Limb (tissue), 2 donors: ENCODE measurements at regions not wholly inside any gene's neighbourhood (a gene's known extent, or its start where the extent isn't known, plus 50 kb on each side); places are given as distances from the start of the nearest gene placed in this dataset.

ENCODE experiments used
- DNase-seq, 2 donors: peaks; one replicate each; pipeline ENCODE4 v3.0.0-alpha.2; 2016; ENCODE audit errors: extremely low spot score in 2 of 2

DNA sequence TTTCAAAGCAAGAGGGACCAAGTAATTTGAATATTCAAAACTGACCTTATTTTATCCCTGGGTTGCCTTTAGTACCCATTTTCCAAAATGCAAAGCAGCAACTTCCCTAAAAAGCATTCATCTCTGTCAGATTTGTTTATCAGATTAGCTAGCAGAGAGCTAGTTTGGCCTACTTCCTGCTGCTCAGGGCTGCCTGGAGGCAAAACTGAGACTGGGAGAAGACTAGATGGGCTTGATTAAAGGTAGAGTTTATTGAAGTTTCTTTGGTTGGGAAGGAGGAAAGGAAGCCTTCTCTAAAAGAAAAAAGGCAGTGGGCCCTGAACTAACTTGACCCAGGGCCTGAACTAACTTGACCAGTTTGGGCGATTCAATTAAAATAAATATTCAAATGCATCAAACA, 426.1 kb upstream of the FAM98A start:
- DNase-seq = no peak

DNA sequence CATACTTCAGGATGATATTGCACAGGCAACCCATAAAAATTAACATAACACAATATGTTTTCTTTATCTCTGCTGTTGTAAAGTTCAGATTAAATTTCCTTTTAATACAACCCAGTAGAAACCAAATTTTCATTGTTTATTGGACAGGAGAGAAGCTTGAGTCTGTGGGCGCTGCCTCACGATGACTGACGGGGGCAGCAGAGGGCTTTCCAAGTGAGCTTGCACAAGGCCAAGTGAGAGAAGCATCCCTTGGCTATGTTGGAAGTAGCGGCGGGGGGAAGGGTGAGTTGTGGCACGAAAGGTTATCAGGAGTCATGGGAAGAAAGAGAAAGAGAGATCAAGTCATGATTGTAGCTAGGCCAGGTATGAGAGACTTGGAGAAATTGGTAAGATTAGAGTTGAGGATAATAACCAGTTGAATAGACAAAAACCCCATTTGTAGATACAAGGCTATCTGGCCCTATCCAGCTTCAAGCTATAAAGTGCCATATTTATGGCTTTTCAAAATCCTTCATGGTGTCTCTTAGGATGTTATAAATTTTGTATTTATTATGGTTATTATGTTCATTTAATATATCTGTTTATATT, 413.7 kb upstream of the FAM98A start:
- peak; percentile 33 to 77 for DNase-seq

DNA sequence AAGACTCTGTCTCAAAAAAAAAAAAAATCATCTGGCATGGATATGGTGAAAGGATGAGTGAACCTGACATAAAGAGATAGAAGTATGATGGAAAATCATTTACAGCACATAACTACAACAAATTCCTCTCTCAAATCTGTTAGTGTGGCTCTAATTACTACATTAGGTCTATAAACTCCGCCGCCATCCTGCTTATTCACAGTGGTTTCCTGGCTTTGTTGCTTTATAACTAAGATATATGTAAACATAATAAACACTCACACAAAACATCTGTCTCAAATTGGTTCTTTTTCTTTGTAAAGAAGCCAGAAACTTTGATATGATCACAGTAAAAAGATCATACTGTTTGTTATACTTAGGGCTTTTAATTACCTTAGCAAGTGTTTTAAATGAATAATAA, 412.6 kb upstream of the FAM98A start:
- no peak for DNase-seq

DNA sequence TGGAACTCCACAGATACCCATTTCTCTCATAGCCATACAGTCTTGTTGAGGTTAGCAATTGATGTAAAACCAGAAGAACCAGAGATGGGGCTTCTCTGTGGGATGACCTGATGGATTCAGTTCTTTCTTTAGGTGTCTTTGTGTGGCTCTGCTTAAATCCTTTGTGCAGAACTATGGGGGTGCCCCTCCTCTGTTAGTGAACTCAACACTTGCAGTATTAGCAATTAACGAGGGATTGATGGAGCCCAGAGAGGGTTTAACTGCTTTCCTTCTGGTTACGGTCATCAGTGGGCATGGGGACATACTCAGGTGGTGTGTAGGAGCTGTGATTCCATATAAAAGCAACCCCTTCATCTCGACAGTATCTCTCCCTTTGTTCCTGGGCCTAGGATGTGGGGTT, 406.8 kb upstream of the FAM98A start:
- no peak for DNase-seq

DNA sequence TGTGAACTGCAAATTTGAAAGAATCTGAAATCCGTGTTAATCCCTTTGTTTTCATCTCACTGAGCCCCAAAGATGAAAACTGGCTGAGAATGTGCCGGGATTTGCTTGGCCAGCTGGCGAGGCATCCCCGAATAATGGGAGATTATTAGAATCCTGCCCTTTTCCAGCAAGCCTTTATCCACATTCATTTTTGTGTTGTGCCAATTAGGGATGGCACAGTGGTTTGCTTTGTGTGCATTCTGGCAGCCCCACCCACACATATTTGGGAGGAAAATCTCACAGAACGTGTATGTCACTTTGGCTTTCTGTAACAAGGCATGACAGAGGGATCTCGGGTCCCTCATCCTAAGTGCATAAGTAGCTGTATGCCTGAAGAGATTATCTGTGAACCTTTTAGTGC, 405.8 kb upstream of the FAM98A start:
- DNase-seq = no peak

DNA sequence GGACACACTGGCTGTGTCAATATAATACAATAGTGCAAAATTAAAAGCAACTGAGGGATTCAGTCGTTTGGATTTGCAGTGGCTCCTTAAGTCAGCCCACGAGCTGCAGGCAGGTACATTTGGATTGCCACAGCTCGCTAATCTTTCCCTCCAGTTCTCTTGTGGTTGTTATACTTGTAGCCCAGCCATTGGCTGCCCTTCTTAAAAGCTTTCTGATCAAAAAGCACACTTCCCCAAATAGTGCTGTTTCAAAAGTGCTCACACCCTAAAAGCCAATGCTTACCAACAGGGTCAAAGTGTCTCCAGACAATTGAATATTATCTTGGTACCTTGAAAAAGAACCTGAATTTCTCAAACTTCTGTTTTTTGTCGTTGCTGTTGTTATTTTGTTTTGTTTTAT, 404.7 kb upstream of the FAM98A start:
- DNase-seq = no peak

DNA sequence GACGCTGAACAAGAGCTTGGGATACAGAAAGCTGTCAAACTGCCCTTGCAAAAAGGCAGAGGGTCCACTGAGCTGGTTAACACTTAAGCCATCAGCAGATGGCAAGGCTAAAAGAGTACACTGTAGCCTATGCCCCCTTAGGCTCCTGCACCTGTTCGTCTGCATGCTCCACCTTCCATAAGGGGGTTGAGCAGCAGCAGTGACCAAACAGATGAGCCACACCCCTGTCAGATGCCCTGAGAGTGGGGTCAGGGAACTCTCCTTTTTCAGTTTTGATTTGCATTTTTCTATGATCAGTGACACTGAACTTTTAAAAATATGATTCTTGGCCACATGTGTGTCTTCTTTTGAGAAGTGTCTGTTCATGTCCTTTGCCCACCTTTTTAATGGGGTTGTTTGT, 402.5 kb upstream of the FAM98A start:
- DNase-seq = no peak

DNA sequence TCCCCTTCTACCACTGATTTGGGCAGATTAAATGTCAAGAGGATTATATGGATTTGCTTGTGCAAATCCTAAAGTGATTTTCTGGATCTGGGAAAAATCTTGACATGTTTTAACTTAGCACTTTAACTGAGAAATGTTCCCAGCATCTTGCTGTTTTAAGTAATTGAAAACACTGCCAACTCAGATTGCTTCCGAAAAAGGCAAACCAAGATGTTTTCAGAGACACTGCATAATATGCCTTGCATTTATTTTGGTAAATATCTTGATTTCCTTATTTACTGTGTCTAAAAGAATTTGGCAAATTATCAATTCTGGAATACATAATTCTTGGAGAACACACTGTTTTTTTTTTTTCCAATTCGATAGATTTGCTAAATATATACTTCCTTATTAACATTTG, 385.0 kb upstream of the FAM98A start:
- DNase-seq = no peak

DNA sequence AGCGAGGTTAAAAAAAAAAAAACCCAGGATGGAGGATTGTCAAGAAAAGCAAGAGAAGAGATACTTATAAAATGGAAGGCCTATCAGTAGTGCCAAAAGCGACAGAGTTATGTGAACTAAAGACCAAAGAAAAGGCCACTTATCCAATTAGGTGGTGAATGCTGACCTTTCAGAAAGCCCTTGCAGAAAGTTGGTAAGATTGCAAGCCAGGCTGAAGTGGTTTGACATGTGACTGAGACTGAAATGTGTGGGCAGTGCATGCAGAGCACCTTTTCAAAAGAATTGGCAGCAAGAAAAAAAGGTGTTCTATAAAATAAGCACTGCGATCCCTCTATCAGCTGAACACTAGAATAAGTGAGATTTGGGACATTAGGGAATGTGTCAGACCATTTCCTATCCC, 379.4 kb upstream of the FAM98A start:
- DNase-seq = no peak

DNA sequence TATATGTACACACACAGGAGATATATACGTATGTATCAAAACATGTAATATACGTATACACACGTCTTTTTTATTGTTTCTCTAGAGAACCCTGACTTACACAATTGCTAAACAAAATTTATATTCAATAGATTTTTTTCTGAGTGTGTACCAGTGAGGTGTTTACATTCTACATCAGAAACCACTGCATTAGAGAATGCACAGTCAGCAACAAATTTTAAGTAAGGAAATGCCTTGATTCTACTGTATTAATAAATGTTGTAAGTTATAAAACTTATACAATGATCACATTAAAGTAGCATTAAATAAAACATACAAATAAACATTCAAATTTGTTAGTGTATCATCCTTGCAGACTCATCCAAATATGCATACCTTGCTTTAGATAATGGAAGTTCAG, 376.4 kb upstream of the FAM98A start:
- no peak for DNase-seq

DNA sequence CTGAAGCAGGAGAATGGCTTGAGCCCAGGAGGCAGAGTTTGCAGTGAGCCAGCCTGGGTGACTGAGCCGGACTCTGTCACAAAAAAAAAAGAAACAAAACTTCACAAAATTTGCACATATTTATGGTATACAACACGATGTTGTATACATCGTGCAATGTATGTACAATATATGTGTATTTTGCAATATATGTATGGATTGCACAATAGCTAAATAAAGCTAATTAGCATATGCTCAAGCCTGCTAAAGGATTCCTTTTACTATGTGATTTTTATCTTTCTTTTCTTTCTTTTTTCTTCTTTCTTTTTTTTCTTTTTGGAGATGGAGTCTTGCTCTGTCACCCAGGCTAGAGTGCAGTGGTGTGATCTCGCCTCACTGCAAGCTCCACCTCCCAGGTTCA, 368.0 kb upstream of the FAM98A start:
- no peak for DNase-seq

DNA sequence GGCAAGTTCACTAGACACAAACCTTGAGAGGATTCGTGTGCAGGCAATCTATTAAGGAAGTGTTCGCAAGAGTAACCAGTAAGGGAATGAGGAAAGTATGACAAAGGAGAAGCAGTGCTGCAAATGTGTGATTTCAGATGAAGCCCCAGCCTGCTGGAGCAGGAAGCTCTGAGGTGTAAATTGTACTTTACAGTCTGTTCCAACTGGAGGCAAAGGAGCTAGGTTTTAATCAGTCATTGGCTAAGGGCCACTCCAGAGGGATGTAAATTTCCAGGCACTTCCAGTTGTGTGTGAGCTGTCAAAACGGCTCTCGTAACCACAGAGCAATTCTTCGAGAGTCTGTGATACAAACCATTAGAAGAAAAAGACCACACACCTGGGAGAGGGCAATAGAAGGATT, 359.5 kb upstream of the FAM98A start:
- DNase-seq = no peak

DNA sequence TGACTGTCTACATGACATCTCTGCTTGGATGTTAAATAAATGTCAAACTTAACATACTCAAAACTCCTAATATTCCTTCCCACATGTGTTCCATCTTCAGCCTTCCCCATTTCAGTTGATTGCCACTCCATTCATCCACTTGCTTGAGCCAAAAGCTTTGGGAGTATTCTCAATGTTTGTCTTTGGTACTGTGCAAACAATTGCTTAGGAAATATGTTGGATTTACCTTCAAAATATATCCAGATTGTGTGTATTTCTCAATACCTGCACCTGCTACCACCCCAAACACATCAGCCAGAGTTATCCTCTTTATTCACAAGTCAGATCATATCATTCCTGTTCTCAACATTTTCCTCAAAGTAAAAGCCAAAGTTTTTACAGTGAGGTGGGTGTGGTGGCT, 350.3 kb upstream of the FAM98A start:
- no peak for DNase-seq

DNA sequence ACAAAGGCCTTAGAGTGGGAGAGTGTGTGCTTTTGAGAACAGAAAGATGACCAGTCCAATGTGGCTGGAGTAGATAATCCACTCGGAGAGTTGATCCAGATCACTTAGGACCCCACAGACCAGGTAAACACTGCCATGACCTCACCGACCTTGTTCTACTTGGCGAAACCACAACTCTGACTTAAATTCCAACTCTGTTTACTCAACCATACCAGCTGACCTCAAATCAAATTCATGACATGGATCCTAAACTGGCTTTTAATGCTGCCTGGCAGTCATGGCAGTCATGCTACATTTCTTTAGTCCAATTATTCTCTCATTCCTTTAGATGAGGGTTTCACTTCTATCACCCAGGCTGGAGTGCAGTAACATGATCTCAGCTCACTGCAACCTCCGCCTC, 347.1 kb upstream of the FAM98A start:
- no peak for DNase-seq

DNA sequence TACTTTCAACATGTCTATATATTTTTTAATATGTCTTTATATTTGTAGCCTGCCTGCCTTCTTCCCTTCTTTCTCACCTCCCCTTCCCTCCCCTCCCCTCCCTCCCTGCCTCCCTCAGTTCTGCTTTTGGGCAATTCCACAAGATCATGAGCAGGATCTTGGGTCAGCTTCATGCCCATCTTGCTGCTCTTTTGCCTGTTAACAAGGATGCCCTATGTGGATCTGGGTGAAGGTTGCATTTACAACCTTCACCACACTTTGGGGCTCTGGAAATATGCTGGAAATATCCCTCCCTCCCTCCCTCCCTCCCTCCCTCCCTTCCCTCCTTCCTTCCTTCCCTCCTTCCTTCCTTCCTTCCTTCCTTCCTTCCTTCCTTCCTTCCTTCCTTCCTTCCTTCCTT, 334.1 kb upstream of the FAM98A start:
- DNase-seq = no peak

DNA sequence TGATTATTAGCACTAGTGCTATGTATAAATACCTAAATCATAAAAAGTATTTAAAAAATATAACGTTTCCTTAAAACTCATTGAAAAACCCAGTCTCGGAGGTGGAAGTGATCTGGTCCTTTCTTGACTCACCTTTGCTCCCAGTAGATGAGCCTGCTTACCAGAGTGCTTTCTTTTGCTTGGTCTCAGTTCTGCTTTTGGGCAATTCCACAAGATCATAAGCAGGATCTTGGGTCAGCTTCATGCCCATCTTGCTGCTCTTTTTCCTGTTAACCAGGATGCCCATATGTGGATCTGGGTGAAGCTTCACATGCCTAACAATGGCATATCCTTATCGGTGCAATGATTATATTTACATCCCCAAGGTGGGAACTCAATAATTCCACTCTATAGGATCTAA, 332.1 kb upstream of the FAM98A start:
- no peak for DNase-seq

DNA sequence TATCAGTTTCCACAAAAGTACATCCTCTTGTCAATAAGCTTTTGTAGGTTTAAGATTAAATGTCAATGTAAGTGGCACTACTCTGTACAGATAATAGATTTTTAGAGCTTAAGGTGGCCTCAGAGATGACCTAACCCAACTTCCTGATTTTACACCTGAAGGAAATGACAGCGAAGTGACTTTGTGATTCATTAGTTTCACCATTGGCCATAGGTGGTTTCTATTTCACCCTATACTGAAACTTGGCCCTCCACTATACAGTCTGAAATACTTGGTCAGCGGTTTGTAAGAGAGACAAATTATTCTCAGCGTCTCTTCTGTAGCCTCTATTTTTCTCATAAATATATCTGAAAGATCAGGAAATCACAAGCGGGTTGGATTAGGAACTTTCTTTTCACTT, 330.4 kb upstream of the FAM98A start:
- DNase-seq = no peak

DNA sequence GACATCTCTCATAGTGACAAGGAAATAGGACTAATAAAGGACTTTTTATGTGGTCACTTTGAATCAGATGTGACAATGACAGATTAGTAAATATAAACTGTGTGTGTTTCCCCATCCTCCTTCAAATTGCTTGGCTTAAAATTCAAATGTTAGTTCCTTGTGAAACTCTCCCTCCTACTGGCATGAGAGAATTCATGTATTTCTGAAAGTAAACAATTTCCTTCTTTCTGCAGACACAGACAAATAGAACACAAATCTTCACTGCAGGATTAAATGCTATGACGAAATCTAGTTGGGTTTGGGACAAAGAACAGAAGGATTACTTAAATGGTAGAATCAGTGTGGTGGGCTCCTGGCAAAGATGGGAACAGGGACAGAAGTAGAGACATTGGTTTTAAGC, 328.7 kb upstream of the FAM98A start:
- no peak for DNase-seq

DNA sequence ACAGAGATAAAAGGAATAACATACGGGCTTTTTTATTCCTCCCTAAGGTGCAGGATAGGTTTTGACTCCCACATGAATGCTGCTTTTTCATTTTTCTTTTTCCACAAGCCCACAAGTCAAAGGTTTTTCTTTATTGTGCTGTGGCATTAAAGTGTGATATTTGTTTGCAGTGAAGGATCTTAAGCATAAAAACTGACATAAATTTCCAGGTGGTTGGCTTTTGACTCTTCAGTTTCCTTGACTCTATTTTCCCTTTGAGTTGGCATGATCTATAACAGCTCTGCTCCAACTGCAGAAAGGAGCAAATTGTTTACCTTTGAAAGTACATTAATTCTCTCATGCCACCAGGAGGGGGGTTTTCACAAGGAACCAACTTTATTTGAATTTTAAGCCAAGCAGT, 326.2 kb upstream of the FAM98A start:
- DNase-seq = no peak

DNA sequence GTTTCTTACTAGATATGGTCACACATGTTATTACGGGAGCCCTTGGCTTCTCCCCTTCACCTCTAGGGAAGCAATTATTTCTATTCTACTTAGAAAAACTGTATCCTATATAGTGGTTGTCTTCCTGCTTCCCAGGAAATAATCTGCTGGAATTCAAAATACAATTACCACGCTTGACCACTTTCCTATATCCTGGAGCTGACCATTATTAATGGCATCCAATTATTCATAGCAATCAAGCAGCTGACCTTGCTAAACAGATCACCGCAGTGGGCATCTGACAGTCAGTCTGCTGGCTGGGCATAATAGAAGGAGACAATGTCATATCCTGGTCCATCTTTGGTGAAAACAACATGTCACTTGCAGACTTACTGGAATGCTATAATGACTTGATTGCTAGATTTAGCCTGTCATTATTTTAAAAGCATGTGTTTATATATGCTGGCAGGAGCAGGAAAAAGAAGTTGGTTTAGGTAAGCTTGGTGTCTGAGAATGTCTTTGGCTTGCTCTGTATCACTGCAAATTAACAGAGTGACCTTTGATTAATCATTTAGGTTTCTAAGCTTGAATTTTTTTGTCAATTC, 325.6 kb upstream of the FAM98A start:
- no peak for DNase-seq

DNA sequence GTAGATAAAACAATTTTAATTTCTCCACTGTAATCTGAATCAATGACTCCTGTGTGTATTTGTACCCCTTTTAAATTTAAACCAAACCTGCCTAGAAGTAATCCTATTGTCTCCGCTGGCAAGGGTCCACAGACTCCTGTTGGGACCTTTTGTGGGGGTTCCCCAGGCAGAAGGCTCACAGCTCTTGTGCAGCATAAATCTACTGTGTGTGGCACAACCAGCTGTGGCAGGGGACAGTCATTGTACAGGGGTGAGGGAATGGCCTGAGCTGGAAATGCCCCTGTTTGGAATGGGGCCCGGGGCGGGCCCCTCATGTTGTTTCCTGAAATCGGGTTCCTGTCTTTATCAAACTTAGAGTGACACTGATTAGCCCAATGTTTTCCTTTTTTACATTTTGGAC, 318.2 kb upstream of the FAM98A start:
- DNase-seq = peak in 1 of 2 donors; percentile 25

DNA sequence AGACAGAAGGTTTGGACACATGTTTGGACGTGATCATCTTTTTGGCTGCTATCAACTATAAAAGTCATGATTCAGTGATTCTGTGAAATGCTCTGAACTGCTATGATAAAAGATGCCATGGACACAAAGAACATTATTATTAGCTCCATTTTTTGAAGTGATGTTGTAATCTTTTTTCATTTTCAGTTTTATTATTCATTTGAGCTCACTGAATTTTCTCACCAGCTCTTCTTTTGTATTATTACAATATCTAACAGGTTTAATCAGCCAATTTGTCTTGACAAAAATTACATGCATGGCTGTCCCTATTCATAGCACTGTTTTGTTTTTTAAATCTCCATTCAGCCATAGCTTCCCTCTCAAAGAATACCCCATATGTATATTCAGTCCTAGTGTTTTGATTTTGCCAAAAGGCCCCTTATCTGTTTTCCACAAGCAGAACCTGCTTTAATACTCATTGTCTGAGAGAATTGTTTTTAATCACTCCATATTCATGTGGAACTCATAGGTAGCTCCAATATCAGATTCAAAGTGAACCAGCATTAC, 314.0 kb upstream of the FAM98A start:
- DNase-seq = no peak

DNA sequence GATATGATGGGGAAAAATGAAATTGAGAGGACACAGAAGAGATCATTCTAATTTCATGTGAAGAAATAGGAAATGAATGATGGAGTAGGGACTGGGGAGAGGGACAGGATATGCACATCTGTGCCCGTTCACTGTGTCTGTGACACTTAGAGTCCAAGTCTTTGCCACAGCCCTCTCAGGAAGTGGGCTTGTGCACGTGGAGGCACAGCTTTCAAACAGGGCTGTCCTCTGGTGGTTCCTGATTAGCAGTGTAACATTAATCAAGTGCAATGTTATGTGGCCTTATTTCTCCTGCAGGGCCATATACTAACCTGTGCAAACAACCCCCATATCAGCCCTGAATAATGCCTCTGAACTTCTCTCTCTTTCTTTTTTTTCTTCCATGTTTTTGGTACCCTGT, 312.2 kb upstream of the FAM98A start:
- no peak for DNase-seq
